Mesothelial cell of epicardium (in vitro differentiated cells): ENCODE measurements at regions not wholly inside any gene's neighbourhood (a gene's known extent, or its start where the extent isn't known, plus 50 kb on each side); places are given as distances from the start of the nearest gene placed in this dataset.
"Not testable (repeated sequence)": the region's sequence is repeated elsewhere in the genome, so short reads cannot be mapped to it uniquely, and the experiment has no call there.

Source experiments
- DNase-seq, 2 experiments: peaks; one replicate each; pipeline ENCODE4 v3.0.0; 2021; ENCODE audit warnings: low spot score in 2 of 2; ENCODE audit not compliant: unreplicated experiment in 2 of 2
- H3K27ac Mint-ChIP-seq: 2 replicates; pipeline ENCODE4 v1.8.0; 2021; ENCODE audit warnings: mixed read lengths
- H3K27me3 Mint-ChIP-seq: 2 replicates; pipeline ENCODE4 v1.8.0; 2021; ENCODE audit warnings: low read depth, mixed read lengths
- H3K36me3 Mint-ChIP-seq: 2 replicates; pipeline ENCODE4 v1.8.0; 2021; ENCODE audit warnings: mixed read lengths
- H3K4me1 Mint-ChIP-seq: 2 replicates; pipeline ENCODE4 v1.8.0; 2021; ENCODE audit warnings: mixed read lengths
- H3K4me3 Mint-ChIP-seq: 2 replicates; pipeline ENCODE4 v1.8.0; 2021; ENCODE audit warnings: mild to moderate bottlenecking, moderate library complexity, mixed read lengths
- H3K9me3 Mint-ChIP-seq: 2 replicates; pipeline ENCODE4 v1.8.0; 2021; ENCODE audit warnings: mixed read lengths
- CTCF ChIP-seq: fragments of 200-600 bp; sonication (generic); IDR thresholded peaks from one replicate; pipeline ENCODE4 v1.5.0; 2021; ENCODE audit warnings: antibody characterized with exemption; ENCODE audit not compliant: unreplicated experiment

DNA sequence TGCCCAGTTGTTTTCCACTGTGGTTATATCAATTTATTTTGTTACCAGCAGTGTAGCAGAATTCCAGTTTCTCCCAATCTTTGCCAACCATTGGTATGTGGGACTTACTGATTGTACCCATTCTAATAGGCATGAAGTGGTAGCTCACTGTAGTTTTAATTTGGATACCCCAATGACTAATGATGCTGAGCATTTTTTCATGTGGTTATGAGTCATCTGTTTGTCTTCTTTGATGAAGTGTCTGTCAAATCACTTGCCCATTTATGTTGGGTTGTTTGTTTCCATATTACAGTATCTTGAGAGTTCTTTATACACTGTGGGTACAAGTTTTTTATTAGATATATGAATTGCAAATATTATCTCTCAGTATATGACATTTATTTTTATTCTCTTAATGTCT lies 644.3 kb downstream of the NR2F2 start:
- H3K9me3 Mint-ChIP-seq: no peaks in the 10 kb centered on the region
- H3K36me3 Mint-ChIP-seq: no peaks in the 10 kb centered on the region
- DNase-seq: no peak
- H3K4me3 Mint-ChIP-seq: no peak overlapping the region
- no peaks in the 10 kb centered on the region for H3K27me3 Mint-ChIP-seq
- TF ChIP-seq CTCF: no peak
- peaks cover 11% of the 10 kb centered on the region for H3K4me1 Mint-ChIP-seq
- H3K27ac Mint-ChIP-seq: no peak overlapping the region

DNA sequence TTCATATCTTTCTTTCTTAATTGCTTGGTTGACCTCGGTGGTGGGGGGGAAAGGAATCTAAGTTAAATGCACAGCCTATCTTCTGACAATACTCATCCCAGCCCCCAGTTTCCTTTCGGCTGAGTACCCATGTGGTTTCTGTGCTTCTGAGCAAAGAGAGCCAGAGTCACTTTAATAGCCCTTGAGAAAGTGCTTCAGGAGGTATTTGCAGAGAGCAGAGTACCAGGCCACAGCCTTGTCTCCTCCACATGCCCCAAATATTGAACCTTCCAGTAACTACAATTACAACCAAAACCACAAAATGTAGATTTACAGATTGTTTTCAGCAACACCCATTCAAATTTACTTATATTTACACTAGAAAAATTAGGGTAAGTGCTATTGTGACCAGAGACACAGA lies 647.4 kb downstream of the NR2F2 start:
- Mint-ChIP-seq H3K27me3 (no peaks in the 10 kb centered on the region), H3K36me3 (no peaks in the 10 kb centered on the region), H3K4me1 (peaks cover 8% of the 10 kb centered on the region), H3K4me3 (no peak overlapping the region), H3K9me3 (no peaks in the 10 kb centered on the region), H3K27ac (no peak overlapping the region)
- TF ChIP-seq CTCF: no peak
- DNase-seq: no peak

DNA sequence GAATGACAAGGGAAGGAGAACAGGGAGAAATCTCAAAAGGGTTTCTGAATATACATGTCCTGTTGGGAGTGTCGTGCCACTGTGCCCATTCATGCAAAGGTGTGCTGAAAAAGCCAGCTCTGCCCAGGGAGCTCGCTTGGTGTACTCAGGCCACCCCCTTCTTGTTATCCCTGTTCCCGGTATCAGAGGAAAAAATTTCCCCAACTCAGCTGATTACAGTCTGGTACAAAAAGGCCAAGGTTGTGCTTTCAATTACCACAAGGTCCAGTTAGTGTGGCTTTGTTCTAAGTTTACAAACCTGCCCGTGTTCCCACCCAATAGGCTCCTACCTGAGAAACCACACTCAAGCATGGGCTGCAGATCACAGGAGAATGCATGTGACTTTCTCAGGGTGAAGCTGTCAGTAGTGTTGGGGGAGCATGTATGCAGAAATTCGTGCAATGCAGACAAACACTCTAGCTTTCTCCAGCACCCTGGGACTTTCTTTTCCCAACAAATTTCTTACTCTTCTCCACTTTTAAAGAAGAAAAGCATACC lies 648.5 kb downstream of the NR2F2 start:
- DNase-seq: no peak
- Mint-ChIP-seq H3K4me3 (no peak overlapping the region), H3K27ac (no peak overlapping the region), H3K9me3 (no peaks in the 10 kb centered on the region), H3K36me3 (no peaks in the 10 kb centered on the region), H3K27me3 (no peaks in the 10 kb centered on the region), H3K4me1 (peaks cover 10% of the 10 kb centered on the region)
- no peak for TF ChIP-seq CTCF

GRCh38 chr15:96984121-96984671 lies 653.7 kb downstream of the NR2F2 start:
- not testable (repeated sequence) for H3K27ac Mint-ChIP-seq, H3K36me3 Mint-ChIP-seq, H3K27me3 Mint-ChIP-seq, H3K4me1 Mint-ChIP-seq
- peaks cover 22% of the 10 kb centered on the region for H3K9me3 Mint-ChIP-seq
- H3K4me3 Mint-ChIP-seq: peak overlapping the region; percentile 60
- DNase-seq: peak in 1 of 2 experiments; percentile 41

- Mint-ChIP-seq H3K27me3 (no peaks in the 10 kb centered on the region), H3K27ac (no peak overlapping the region), H3K4me3 (no peak overlapping the region), H3K36me3 (no peaks in the 10 kb centered on the region), H3K4me1 (no peaks in the 10 kb centered on the region), H3K9me3 (peaks cover 52% of the 10 kb centered on the region)
- no peak for DNase-seq
- TF ChIP-seq CTCF: no peak
Measured at GRCh38 chr15:96992817-96993216, 662.3 kb downstream of the NR2F2 start.

DNA sequence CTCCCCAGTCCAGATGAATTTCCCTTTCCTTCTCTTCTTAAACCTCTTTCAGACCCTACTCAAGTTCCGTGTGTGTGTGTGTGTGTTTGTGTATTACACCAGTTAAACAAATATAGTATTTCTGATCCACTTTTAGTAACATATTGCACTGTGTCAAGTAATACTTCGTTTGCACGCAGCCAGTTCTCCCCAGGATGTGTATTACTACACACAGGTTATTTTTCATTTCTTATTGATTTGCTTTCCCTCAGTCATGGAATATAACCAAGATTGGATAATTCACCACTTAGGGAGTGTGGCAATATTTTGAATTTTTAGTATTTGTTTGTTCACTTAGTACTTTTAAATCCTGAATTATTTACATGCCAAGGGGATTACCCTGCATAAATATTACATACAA lies 667.0 kb downstream of the NR2F2 start:
- H3K27ac Mint-ChIP-seq: no peak overlapping the region

More for the DNA sequence above, 667.0 kb downstream of the NR2F2 start:
- peaks cover 19% of the 10 kb centered on the region for H3K9me3 Mint-ChIP-seq
- H3K4me1 Mint-ChIP-seq: no peaks in the 10 kb centered on the region
- no peak overlapping the region for H3K4me3 Mint-ChIP-seq
- H3K27me3 Mint-ChIP-seq: no peaks in the 10 kb centered on the region
- H3K36me3 Mint-ChIP-seq: no peaks in the 10 kb centered on the region
- no peak for TF ChIP-seq CTCF
- DNase-seq: no peak
